ENCODE measurements at regions not wholly inside any gene's neighbourhood (a gene's known extent, or its start where the extent isn't known, plus 50 kb on each side); places are given as distances from the start of the nearest gene placed in this dataset.
"Not testable (repeated sequence)": the region's sequence is repeated elsewhere in the genome, so short reads cannot be mapped to it uniquely, and the experiment has no call there.

DNA sequence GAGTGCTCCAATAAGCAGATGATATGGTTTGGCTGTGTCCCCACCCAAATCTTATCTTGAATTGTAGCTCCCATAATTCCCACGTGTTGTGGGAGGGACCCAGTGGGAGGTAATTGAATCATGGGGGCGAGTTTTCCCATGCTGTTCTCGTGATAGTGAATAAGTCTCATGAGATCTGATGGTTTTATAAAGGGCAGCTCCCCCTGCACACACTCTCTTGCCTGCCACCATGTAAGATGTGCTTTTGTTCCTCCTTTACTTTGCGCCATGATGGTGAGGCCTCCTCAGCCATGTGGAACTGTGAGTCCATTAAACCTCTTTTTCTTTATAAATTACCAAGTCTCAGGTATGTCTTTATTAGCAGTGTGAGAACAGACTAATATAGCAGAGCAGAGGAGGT lies 142.5 kb downstream of the ADSS2 start:
- TF ChIP-seq, protein P1, sequence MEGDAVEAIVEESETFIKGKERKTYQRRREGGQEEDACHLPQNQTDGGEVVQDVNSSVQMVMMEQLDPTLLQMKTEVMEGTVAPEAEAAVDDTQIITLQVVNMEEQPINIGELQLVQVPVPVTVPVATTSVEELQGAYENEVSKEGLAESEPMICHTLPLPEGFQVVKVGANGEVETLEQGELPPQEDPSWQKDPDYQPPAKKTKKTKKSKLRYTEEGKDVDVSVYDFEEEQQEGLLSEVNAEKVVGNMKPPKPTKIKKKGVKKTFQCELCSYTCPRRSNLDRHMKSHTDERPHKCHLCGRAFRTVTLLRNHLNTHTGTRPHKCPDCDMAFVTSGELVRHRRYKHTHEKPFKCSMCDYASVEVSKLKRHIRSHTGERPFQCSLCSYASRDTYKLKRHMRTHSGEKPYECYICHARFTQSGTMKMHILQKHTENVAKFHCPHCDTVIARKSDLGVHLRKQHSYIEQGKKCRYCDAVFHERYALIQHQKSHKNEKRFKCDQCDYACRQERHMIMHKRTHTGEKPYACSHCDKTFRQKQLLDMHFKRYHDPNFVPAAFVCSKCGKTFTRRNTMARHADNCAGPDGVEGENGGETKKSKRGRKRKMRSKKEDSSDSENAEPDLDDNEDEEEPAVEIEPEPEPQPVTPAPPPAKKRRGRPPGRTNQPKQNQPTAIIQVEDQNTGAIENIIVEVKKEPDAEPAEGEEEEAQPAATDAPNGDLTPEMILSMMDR (IDR thresholded peaks at IDR 0.05): not testable (repeated sequence)
- TF ChIP-seq POLR2AphosphoS5, POLR2A (IDR thresholded peaks at IDR 0.05): not testable (repeated sequence)
